SK-N-MC (cell line): ENCODE measurements at regions not wholly inside any gene's neighbourhood (a gene's known extent, or its start where the extent isn't known, plus 50 kb on each side); places are given as distances from the start of the nearest gene placed in this dataset.

ENCODE experiments used
- EZH2 ChIP-seq: fragments of 200-600 bp; sonication (generic); IDR thresholded peaks from one replicate; pipeline ENCODE4 v1.6.1; 2017; ENCODE audit warnings: antibody characterized with exemption
- FOXP2 ChIP-seq: optimal IDR thresholded peaks from 2 replicates; pipeline ENCODE3; 2011; ENCODE audit warnings: mild to moderate bottlenecking, moderate library complexity; ENCODE audit not compliant: insufficient read depth; ENCODE audit errors: extremely low read length, control extremely low read depth
- POLR2AphosphoS5 ChIP-seq: IDR thresholded peaks from 2 replicates; pipeline ENCODE4 v1.6.1; 2012; ENCODE audit warnings: mild to moderate bottlenecking, low read depth, low read length, borderline replicate concordance

DNA sequence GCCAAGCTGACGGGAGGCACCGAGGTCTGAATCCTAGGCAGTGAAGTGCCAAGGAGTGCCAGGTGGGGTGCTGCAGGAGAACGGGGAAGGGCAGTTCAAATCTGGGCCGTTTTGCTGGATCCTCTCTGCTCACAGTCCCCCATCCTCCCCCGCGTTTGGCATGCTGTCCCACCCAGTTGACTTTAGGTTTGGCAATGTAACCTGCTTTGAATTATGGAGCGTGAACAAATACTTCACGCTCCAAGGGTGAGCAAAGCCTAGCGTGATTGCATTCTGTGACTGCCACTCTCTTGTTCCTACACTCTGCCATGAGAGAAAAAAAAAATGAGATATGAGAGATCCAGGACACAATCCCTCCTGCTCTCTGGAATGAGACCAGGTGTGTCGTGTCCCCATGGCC is 381.9 kb downstream of the ZNF516 start:
- TF ChIP-seq EZH2 (no peak), POLR2AphosphoS5 (no peak), FOXP2 (no peak)
